GM19438 (cell line): ENCODE measurements at regions not wholly inside any gene's neighbourhood (a gene's known extent, or its start where the extent isn't known, plus 50 kb on each side); places are given as distances from the start of the nearest gene placed in this dataset.

Source experiments
- ATAC-seq: cut with Tn5 transposase; IDR thresholded peaks from one replicate; pipeline ENCODE4 v1.9.1; 2021; ENCODE audit warnings: low read depth; ENCODE audit not compliant: unreplicated experiment

DNA sequence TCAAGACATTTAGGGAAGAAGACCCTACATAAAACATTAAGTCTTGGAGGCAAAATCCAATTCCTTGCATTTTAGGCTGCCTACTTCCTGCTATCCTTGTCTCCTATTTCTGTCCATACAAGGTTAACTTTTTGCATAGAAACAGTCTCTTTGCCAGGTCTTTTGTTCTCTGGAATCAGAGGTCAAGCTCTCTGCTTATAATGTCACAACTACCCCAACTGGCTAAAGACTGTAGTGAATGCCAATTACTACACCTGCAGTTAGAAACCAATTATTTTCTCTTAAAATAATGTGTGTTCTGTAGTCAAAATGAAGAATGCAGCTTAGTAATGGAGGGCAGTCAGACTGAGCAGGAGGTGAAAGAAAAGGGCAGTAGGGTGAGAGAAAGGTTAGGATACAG, 856.2 kb downstream of the TUSC7 start:
- ATAC-seq: no peak

- ATAC-seq: no peak
Observed at GRCh38 chr3:117566926-117567325, 857.3 kb downstream of the TUSC7 start.

DNA sequence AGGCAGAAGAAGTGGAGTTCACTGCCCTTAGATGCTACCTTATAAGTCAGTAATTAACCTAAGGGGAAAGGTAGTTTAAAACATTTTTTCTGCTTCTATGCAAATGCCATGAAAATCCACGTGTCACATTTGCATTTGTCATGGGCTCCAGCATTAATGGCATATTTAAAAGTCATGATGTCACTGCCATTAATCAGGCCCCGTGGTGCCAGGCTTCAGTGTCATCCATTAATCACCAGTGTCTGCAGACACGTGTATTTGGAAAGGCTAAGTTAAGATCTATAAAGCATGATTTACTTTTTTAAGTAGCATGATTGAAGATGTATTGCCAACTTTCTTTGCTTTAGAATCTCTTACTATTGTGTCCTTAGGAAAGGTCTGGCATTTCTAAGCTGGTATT, 857.8 kb downstream of the TUSC7 start:
- ATAC-seq: no peak

- ATAC-seq: no peak
Observed at GRCh38 chr3:117567906-117568305, 858.3 kb downstream of the TUSC7 start.

- ATAC-seq: no peak
Observed at GRCh38 chr3:117572786-117573185, 863.2 kb downstream of the TUSC7 start.

DNA sequence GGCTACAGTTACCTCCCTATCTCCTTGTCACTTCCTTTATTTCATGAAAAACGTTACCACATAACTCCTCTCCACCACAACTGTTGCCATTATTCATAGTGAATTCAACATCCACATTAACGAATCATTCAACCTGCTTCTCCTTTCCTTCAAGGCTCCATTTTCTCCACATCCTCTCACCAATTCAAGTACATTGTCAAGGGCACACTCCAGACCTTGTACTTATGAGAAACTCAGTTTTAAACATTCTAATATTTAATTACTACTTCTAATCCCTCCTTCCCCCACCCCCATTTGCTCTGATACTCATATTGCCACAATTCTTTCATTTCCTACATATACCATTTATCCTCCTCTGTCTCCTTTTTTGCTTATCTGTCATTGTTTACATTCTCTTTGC, 871.2 kb downstream of the TUSC7 start:
- ATAC-seq: no peak

DNA sequence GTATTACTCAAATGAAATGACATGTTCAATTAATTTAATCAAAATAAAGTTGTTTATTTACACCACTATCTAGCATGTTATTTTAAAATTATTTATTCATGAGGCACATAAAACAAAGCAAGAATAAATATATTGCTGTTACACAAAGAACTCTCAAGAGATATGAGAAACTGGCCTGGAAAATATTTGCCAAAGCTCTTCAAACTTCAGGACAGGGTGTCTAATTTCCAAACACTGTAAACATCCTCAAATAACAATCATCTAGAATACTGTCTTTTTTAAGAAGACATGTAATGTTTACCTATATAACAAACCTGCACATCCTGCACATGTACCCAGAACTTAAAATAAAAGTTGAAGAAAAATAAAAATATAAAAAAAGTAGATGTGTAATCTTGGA, 876.6 kb downstream of the TUSC7 start:
- ATAC-seq: no peak

DNA sequence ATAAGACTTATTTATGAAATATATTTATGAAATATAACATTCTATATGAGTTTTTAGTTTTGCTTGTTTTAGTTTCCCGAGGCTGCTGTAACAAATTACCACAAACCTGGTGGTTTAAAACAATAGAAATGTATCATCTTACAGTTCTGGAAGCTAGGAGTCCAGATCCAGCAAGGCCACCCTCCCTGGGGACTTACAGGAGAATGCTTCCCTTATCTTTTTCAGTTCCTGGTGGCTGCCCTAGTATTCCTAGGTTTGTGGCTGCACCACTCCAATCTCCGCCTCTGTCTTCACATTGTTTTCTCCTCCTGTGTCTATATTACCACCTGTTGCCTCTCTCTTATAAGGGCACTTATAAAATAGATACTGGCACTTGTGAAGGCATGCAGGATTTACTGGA, 877.8 kb downstream of the TUSC7 start:
- ATAC-seq: no peak

GRCh38 chr3:117589454-117589853, 879.9 kb downstream of the TUSC7 start:
- ATAC-seq: no peak

DNA sequence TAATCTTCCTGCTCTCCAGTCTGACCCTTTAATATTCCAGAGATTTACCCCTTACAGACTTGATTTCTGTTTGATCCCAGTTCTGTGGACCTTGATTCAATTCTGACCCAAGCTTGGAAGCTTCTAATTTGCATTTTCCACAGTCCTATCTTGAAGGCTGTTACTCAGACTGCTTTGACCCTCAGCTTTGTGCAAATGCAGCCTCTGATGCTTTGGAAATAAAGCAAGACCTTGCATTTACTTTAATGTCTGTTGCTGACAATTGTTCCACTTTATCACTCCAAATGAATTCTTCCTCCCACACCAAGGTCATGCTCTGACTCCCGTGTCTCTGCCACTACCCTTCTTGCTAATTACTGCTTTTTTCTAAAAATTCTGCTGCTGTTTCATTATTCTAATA, 886.0 kb downstream of the TUSC7 start:
- ATAC-seq: no peak

GRCh38 chr3:117596503-117596902, 886.9 kb downstream of the TUSC7 start:
- ATAC-seq: no peak

DNA sequence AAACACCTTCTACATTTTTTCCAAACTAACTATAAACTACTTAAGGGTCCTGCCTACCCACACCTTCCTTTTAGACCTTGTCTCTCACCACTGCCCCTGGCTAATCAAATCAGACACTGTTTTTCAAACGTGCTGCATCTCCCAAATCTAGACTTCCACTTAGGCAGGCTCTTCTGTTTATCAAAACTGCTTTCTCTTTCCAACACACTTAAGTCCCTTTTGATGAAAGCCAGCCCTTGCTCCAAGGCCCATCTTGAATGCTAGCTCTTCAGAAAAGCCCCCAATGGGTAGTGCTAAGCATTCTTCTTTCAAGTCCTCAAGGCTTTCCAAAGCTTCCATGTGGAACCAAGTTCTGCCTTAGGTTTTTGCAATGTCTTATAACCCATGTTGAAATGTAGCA, 888.3 kb downstream of the TUSC7 start:
- no peak for ATAC-seq

- peak; percentile 70 for ATAC-seq
Observed at GRCh38 chr3:117600112-117600511, 890.5 kb downstream of the TUSC7 start.

DNA sequence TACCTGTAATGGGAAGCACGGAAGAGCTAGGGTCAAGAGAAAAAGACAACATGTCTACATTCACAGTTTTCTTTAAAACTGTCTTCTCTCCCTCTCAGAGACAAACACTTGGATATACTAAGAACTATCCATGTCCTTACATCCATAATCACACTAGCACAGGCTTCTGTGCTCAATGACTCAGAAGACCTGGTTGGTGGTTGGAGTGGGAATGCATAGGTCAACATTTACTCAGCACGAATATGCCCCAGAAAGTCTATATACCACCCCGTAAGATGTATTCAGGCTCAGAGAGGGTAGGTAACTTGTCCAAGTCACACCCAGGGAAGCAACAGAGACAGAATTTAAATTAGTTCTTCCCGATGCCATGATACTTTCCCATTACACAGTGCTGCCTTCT, 891.1 kb downstream of the TUSC7 start:
- no peak for ATAC-seq

DNA sequence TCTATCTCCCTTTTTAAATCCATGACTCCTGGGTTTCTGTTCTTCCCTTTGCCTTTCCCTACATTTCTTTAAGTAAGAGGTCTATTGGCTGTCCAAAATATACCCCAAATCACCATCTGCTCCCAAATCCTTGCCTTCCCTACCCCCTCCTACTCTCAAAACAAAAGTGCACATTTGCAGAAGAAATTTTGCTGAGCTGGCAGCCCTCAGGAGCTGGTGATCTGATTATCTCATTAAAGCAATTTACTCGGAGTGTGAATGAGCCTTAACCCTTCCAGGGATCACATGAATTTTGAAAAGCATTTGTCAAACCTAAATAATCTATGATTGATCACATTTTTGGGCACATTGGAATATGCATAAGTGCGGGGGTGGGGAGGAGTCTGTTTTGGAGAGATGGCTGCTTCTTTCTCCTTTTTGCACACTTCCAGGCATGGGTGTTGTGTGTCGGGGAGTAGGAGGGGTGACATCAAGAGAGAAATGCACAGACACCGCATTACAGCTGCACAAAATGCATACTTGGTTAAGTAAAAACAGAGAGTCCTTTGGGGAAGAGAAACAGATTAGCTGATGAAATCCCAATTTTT, 892.6 kb downstream of the TUSC7 start:
- no peak for ATAC-seq

- peak; percentile 70 for ATAC-seq
Observed at GRCh38 chr3:117603097-117603496, 893.5 kb downstream of the TUSC7 start.

GRCh38 chr3:117606866-117607265, 897.3 kb downstream of the TUSC7 start:
- no peak for ATAC-seq

- no peak for ATAC-seq
Observed at GRCh38 chr3:117609330-117609729, 899.8 kb downstream of the TUSC7 start.

- no peak for ATAC-seq
Observed at GRCh38 chr3:117610156-117610555, 900.6 kb downstream of the TUSC7 start.

GRCh38 chr3:117611211-117611610, 901.6 kb downstream of the TUSC7 start:
- ATAC-seq: no peak

DNA sequence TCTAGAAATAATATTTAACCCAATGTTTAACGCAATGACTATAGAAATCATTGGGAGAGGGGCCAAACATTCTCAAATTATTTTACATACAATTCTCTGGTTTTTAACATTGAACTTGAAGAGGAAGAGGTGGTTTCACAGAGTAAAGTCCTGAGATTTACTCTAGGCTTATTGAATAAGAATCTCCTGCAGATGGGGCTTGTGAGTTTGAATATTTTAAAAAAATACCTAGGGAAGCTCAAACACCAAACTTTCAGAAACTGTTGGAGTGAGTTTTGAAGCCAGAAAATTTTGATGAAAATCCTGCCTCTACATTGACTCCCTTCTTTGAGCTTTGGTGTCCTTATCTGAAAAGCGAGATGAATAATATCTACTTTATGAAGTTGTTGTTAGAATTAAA, 906.6 kb downstream of the TUSC7 start:
- ATAC-seq: no peak

DNA sequence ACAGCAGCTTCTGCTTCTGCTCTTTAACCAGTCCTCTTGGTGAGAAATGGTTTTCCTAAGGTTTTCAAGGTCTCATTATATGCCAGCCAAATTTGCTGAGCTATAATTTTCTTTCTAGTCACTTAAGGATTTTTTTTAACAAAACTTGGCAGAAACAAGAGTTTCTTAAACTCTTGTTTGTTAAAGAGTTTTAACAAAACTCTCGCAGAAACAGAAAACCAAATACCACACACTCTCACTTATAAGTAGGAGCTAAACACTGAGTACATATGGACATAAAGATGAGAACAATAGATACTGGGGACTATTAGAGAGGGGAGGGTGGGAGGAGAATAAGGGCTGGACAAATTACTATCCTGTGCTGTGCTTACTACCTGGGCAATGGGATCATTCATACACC, 908.3 kb downstream of the TUSC7 start:
- no peak for ATAC-seq

- ATAC-seq: no peak
Observed at GRCh38 chr3:117618462-117618861, 908.9 kb downstream of the TUSC7 start.
